IMR-90 (cell line): ENCODE measurements at regions not wholly inside any gene's neighbourhood (a gene's known extent, or its start where the extent isn't known, plus 50 kb on each side); places are given as distances from the start of the nearest gene placed in this dataset.
"Not testable (repeated sequence)": the region's sequence is repeated elsewhere in the genome, so short reads cannot be mapped to it uniquely, and the experiment has no call there.

Experiments
- POLR2A ChIP-seq: IDR thresholded peaks from 2 replicates; pipeline ENCODE4 v1.6.1; 2012; ENCODE audit warnings: mild to moderate bottlenecking, low read depth, low read length
- TF ChIP-seq, protein P1 (sequence below): conservative IDR thresholded peaks from 2 replicates; pipeline ENCODE4 v1.5.1; 2012; ENCODE audit warnings: mild to moderate bottlenecking, low read depth, low read length, improper control_type of control experiment

DNA sequence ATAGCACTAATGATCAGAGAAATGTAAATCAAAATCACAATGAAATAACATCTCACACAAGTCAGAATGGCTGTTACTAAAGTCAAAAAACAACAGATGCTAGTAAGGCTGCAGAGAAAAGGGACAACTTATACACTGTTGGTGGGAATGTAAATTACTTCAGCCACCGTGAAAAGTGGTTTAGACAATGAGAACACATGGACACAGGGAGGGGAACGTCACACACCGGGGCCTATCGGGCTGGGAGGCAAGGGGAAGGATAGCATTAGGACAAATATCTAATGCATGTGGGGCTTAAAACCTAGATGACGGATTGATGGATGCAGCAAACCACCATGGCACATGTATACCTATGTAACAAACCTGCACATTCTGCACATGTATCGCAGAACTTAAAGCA, 602.0 kb downstream of the SATB2 start:
- not testable (repeated sequence) for TF ChIP-seq POLR2A
- TF ChIP-seq, protein P1, sequence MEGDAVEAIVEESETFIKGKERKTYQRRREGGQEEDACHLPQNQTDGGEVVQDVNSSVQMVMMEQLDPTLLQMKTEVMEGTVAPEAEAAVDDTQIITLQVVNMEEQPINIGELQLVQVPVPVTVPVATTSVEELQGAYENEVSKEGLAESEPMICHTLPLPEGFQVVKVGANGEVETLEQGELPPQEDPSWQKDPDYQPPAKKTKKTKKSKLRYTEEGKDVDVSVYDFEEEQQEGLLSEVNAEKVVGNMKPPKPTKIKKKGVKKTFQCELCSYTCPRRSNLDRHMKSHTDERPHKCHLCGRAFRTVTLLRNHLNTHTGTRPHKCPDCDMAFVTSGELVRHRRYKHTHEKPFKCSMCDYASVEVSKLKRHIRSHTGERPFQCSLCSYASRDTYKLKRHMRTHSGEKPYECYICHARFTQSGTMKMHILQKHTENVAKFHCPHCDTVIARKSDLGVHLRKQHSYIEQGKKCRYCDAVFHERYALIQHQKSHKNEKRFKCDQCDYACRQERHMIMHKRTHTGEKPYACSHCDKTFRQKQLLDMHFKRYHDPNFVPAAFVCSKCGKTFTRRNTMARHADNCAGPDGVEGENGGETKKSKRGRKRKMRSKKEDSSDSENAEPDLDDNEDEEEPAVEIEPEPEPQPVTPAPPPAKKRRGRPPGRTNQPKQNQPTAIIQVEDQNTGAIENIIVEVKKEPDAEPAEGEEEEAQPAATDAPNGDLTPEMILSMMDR = not testable (repeated sequence)
